T-helper 17 cell (primary cell): ENCODE measurements at regions not wholly inside any gene's neighbourhood (a gene's known extent, or its start where the extent isn't known, plus 50 kb on each side); places are given as distances from the start of the nearest gene placed in this dataset.
A peak's percentile ranks its signal among the peaks of the same experiment; 100 is the strongest.
"Not testable (repeated sequence)": the region's sequence is repeated elsewhere in the genome, so short reads cannot be mapped to it uniquely, and the experiment has no call there.

Experiments
- ATAC-seq: fragments of 150-1000 bp; cut with Tn5 transposase; 2 replicates; pipeline ENCODE4 v1.10.0; 2021; ENCODE audit warnings: mild to moderate bottlenecking, moderate library complexity
- DNase-seq, 3 donors: peaks; one replicate each; pipeline versions ENCODE4 v3.0.0 to v3.0.0-alpha.2; 2020 to 2021
- H3K9me3 ChIP-seq: one replicate; pipeline ENCODE4 v1.7.0; 2013; ENCODE audit warnings: low read length, mild to moderate bottlenecking; ENCODE audit not compliant: control insufficient read depth, poor library complexity, severe bottlenecking
- H3K27ac Mint-ChIP-seq: one replicate; pipeline ENCODE4 v1.8.0; 2022; ENCODE audit warnings: mild to moderate bottlenecking, moderate library complexity, mixed read lengths
- H3K27me3 Mint-ChIP-seq: one replicate; pipeline ENCODE4 v1.8.0; 2022; ENCODE audit warnings: mixed read lengths
- H3K36me3 Mint-ChIP-seq: one replicate; pipeline ENCODE4 v1.8.0; 2022; ENCODE audit warnings: low read depth, mixed read lengths
- H3K4me1 Mint-ChIP-seq: one replicate; pipeline ENCODE4 v1.8.0; 2022; ENCODE audit warnings: mild to moderate bottlenecking, mixed read lengths
- H3K4me3 Mint-ChIP-seq: one replicate; pipeline ENCODE4 v1.8.0; 2022; ENCODE audit warnings: mild to moderate bottlenecking, moderate library complexity, mixed read lengths

DNA sequence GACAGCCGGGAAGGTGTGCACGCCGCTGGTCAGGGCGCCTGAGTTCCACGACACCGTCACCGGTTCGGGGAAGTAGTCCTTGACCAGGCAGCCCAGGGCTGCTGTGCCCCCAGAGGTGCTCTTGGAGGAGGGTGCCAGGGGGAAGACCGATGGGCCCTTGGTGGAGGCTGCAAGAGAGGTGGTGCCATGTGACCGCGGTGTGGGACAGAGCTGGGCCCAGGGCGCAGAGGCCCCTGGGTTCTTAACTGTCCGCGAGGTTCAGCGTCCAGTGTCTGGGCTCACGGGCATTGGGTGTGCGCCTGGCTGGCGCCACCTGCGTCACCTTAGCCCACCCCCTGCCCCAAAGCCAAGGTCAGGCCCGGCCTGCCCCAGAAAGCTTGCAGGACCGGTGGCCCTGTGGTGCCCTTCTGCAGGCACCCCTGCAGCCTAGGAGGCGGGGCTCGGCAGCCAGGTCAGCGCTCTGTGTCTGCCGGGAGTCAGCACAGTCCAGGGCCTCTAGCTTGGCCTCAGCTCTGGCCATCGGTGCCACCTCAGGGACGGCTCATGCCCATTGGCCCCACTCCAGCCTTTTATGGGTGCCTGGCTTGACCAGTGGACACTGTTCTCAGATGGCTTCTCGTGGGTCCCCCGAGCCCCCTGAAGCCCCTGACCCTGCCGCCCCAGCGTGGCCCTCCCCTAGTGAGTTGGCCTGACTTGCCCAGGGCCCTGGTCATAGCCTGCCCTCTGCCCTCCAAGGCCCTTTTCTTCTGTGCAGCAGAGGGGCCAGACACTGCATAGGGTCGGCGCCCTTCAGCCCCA is 216.7 kb downstream of the TMEM121 start:
- H3K36me3 Mint-ChIP-seq, H3K9me3 ChIP-seq, H3K27me3 Mint-ChIP-seq, H3K4me3 Mint-ChIP-seq, H3K27ac Mint-ChIP-seq, ATAC-seq, DNase-seq, H3K4me1 Mint-ChIP-seq: not testable (repeated sequence)

DNA sequence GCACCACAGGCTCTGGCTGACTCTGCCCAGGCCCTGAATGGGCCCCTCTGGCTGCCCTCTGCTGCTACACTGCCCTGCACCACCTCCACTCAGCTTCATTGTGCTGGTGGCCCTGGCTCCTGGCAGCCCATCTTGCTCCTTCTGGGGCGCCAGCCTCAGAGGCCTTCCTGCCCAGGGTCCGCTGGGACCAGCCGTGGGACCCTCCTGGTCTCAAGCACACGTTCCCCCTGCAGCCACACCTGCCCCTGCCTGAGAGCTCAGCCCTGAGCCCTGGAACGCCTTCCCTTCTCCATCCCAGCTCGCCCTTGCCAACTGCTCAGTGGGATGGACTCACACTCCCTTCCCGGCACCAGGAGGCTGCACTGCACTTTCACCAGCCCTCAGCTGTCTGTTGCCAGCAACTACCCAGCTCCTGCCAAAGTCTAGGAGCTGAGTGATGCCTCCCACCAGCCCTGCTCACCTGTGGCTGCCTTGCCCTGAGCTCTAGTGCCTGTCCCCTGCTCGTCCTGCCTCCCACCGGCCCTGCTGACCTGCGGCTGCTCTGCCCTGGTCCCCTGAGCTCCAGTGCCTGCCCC is 217.9 kb downstream of the TMEM121 start:
- DNase-seq, H3K27ac Mint-ChIP-seq, ATAC-seq, H3K9me3 ChIP-seq, H3K4me3 Mint-ChIP-seq, H3K4me1 Mint-ChIP-seq, H3K36me3 Mint-ChIP-seq: not testable (repeated sequence)
- peaks cover 12% of the 10 kb centered on the region for H3K27me3 Mint-ChIP-seq

DNA sequence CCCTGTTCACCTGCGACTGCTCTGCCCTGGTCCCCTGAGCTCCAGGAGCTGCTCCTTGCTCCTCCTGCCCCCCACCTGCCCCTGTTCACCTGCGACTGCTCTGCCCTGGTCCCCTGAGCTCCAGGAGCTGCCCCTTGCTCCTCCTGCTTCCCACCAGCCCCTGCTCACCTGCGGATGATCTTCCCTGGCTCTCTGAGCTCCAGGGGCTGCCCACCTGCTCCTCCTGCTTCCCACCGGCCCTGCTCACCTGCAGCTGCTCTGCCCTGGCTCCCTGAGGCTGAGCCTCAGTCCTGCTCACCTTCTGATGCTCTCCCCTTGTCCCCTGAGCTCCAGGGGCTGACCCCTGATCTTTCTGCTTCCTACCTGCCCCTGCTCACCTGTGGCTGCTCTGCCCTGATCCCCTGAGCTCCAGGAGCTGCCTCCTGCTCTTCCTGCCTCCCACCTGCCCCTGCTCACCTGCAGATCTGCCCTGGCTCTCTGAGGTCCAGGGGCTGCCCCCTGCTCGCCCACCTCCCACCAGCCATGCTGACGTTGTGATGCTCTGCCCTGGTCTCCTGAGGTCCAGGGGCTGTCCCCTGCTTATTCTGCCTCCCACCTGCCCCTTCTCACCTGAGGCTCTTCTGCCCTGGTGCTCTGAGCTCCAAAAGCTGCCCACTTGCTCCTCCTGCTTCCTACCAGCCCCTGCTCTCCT is 219.2 kb downstream of the TMEM121 start:
- Mint-ChIP-seq H3K27me3 (peaks cover 12% of the 10 kb centered on the region), H3K27ac (no peak overlapping the region), H3K4me3 (peak overlapping the region; percentile 57), H3K4me1 (peaks cover 5% of the 10 kb centered on the region), H3K36me3 (no peaks in the 10 kb centered on the region)
- DNase-seq: no peak
- H3K9me3 ChIP-seq: no peaks in the 10 kb centered on the region
- ATAC-seq: no peak

DNA sequence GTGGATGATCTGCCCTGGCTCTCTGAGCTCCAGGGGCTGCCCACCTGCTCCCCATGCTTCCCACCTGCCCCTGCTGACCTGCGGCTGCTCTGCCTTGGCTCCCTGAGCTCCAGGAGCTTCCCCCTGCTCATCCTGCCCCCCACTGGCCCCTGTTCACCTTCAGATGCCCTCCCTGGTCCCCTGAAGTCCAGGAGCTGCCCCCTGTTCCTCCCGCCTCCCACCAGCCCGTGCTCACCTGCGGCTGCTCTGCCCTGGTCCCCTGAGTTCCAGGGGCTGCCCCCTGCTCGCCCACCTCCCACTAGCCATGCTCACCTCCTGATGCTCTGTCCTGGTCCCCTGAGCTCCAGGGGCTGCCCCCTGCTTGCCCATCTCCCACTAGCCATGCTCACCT is 219.7 kb downstream of the TMEM121 start:
- H3K27me3 Mint-ChIP-seq: peaks cover 12% of the 10 kb centered on the region
- H3K36me3 Mint-ChIP-seq: no peaks in the 10 kb centered on the region
- DNase-seq: no peak
- H3K27ac Mint-ChIP-seq: no peak overlapping the region
- ATAC-seq: no peak
- no peak overlapping the region for H3K4me3 Mint-ChIP-seq
- H3K9me3 ChIP-seq: no peaks in the 10 kb centered on the region
- H3K4me1 Mint-ChIP-seq: peaks cover 5% of the 10 kb centered on the region

DNA sequence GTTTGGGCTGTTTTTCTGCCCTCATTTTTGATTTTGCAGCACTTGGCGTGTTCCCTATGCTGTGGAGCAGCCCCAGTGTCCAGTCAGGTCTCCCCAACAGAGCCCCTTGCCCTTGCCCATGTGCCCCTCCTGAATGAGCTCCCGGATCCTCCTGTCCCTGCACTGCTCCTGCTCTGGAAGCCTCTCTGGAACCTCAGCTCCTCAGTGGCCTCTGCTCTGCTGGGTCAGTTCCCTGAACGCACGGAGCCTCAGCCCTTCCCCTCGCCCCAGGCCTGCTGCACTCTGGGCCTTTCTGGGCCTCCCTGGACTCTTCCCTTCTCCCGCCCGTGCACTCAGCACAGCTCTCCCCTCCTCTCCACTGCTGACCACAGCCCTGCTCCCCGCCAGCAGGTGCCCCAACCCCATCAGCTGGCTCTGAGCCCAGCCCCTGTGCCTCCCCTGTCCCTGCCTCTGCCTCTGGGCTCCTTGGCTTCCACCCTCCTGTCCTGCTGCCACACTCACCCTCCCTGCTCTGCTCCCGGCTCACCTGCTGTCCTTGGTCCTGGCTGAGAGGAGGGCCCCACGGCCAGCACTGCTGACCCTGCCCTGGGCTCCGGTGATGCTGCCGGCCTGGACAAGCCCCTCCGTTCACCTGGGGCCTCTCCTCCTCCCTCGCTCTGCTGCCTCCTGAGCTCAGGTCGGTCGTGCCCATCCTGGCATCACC is 220.6 kb downstream of the TMEM121 start:
- H3K4me1 Mint-ChIP-seq, H3K27ac Mint-ChIP-seq, H3K36me3 Mint-ChIP-seq, DNase-seq, H3K4me3 Mint-ChIP-seq, H3K9me3 ChIP-seq, ATAC-seq: not testable (repeated sequence)
- H3K27me3 Mint-ChIP-seq: peaks cover 12% of the 10 kb centered on the region

DNA sequence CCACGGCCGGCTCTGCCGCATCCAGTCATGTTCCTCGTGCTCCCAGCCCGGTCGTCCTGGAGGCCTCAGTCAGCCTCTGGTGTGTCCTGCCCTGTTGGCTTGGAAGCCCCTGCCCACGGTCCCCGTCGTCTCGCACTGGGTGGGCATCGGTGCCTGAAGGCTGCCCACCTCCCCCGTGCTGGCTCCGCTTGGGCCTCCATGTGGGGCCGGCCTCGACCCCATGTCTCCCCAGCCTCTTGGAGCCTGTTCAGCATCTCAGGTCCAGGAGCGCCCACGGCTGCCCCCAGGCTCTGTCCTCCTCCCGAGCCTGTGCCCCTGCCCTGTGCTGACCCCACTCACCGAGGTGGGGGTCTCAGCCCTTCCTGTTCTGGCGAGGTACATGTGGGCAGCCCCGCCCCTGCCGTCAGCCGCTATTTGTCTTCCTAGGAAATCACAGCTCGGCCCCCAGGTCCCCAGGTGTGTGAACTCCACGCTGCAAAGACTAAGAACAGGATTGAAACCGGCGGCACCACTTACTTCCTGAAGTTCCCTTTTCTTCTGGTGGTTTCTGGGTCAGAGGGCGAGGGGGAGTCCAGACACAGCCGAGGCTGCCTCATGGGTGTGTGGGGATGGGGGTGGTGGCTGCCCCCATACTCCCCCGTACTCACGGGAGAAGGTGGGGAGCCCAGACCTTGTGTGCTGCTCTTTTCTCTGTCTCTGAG is 221.3 kb downstream of the TMEM121 start:
- Mint-ChIP-seq H3K4me3 (peak overlapping the region; percentile 67), H3K27me3 (peaks cover 12% of the 10 kb centered on the region)
- not testable (repeated sequence) for ATAC-seq, H3K36me3 Mint-ChIP-seq, H3K4me1 Mint-ChIP-seq, H3K27ac Mint-ChIP-seq, DNase-seq, H3K9me3 ChIP-seq

DNA sequence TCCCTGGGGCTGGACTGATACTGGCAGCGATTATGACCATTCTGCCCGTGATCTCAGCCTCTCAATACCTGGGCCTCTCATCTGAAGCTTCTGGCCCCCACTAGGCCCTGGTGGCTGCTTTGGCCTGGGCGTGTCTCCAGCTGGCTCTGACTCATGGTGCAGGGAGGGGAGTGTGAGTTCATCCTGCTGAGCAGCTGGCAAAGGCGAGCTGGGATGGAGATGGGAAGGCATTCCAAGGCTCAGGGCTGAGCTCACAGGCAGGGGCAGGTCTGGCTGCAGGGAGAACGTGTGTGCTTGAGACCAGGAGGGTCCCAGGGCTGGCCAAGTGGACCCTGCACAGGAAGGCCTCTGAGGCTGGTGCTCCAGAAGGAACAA is 221.8 kb downstream of the TMEM121 start:
- Mint-ChIP-seq H3K36me3 (no peaks in the 10 kb centered on the region), H3K4me1 (peaks cover 5% of the 10 kb centered on the region), H3K4me3 (no peak overlapping the region), H3K27me3 (peaks cover 12% of the 10 kb centered on the region), H3K27ac (no peak overlapping the region)
- no peak for ATAC-seq
- H3K9me3 ChIP-seq: no peaks in the 10 kb centered on the region
- DNase-seq: no peak

DNA sequence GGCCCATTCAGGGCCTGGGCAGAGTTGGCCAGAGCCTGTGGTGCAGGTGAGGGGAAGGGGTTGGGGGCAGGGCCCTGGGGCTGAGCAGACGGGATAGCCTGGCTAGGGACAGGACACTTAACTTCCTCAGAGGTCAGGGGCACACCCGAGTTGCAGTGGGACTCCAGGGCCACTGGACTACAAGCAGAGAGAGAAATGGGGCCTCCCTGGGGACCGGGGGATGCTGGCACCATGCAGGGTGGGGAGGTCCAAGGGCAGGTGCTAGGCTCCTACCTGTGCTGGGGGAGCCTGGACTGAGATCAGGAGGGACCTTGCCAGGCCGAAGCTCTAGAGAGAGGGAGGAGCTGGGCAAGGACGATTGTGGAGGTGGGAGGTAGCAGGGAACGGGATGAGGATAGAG is 222.3 kb downstream of the TMEM121 start:
- H3K9me3 ChIP-seq, H3K4me3 Mint-ChIP-seq, H3K27ac Mint-ChIP-seq, DNase-seq, H3K36me3 Mint-ChIP-seq, ATAC-seq, H3K4me1 Mint-ChIP-seq: not testable (repeated sequence)
- peaks cover 12% of the 10 kb centered on the region for H3K27me3 Mint-ChIP-seq

DNA sequence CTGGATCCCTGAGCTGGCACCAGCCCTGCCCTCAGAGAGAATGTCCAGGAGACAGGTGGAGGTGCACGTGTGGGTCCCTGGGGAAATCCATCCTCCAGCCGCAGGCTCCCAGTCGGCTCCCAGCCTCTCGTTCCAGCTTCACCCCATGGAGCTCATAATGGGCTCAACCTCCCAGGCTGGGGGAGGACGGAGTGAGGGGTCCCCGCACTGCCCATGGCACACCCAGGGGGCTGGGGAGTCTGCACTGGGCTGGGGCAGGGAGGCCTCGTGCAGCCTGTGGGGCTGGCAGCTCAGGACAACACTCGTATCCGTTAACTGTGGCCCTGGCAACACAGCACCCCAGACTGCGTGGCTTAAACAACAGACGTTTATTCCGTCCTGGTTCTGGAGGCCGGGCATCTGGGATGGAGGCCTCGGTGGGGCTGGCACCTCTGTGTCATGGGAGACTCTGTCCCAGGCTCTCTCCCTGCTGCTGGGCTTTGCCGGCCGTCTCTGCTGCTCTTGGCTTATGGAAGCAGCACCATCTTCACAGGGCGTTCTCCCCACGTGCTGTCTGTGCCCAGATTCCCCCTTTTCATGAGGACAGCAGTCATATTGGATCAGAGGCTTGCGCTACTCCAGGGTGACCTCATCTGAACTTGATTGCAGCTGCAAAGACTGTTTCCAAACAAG is 223.6 kb downstream of the TMEM121 start:
- H3K36me3 Mint-ChIP-seq, H3K4me3 Mint-ChIP-seq, DNase-seq, H3K9me3 ChIP-seq, ATAC-seq, H3K4me1 Mint-ChIP-seq, H3K27ac Mint-ChIP-seq: not testable (repeated sequence)
- H3K27me3 Mint-ChIP-seq: peaks cover 12% of the 10 kb centered on the region

DNA sequence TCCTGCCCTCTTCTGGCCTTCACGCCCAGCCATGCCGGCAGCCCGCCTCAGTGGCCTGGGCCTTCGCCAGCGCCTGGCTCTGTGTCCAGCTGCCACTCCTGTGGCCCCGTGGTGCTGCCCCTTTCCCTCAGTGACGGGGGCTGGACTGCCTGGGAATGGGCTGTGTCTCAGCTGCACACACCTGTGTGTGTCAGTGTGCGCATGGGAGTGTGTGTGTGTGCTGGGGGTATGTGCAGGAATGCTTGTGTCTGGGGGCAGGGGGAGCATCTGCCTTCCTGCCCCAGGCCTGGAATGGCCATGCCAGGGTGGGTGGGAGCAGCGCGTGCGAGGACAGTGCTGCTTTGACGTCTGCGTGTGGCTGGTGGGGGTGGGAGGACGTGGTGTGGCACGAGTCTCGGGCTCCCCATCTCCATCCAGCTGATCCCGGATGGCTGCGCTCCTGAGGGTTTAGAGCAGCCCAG is 224.9 kb downstream of the TMEM121 start:
- not testable (repeated sequence) for H3K9me3 ChIP-seq, H3K27ac Mint-ChIP-seq, ATAC-seq, H3K4me1 Mint-ChIP-seq, H3K4me3 Mint-ChIP-seq, DNase-seq, H3K36me3 Mint-ChIP-seq
- peaks cover 12% of the 10 kb centered on the region for H3K27me3 Mint-ChIP-seq

DNA sequence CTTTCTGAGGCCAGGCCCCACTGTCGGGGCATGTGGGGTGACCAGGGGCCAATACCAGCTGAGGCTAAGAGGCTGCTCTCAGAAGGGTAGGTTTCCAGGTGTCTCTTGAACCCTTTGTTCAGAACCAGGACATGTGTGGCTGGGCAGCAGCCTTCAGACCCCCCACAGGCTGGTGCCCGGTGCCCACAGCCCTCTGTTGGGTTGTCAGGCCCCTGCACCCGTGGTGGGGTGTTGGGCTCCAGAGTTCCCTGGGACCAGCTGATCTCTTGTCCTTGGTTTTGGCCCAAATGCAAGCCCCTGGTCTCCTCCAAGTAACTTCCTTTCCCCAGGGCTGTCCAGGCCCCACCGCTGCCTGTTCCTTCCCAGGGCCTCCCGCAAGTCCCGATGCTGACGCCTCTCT is 226.0 kb downstream of the TMEM121 start:
- not testable (repeated sequence) for H3K27ac Mint-ChIP-seq, H3K9me3 ChIP-seq, DNase-seq, H3K4me3 Mint-ChIP-seq, H3K4me1 Mint-ChIP-seq, ATAC-seq, H3K36me3 Mint-ChIP-seq
- peaks cover 10% of the 10 kb centered on the region for H3K27me3 Mint-ChIP-seq

DNA sequence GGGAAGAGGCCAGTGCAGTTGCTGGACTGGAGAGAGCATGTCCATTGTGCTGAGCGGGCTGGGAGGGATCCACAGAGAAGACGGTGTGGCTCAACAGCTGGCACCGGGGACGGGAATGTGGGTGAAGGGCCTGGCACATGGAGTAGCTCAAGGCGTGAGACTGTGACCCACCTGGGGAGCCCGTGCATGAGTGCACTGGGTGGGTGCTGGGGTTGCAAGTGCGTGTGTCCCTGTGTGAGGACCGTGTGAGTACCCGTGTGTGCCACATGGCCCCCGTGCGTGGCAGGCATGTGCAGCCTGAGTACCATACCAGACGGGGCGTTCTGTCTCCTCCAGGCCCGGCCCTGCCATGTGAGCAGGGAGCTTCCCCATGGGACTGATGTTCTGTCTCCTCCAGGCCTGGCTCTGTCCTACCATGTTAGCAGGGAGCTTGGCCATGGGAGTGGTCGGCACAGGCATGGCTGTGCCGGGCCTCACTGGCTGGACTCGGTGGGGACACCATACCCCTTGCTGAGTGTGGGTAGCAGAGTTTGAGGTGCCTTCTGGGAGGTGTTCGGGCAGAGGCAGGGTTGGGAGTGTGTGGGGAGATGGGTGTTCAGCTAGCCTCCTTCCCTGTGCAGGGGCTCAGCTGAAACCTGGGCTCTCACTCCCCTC is 234.4 kb downstream of the TMEM121 start:
- Mint-ChIP-seq H3K27ac (no peak overlapping the region), H3K36me3 (peaks cover 4% of the 10 kb centered on the region), H3K4me1 (no peaks in the 10 kb centered on the region), H3K27me3 (no peaks in the 10 kb centered on the region), H3K4me3 (no peak overlapping the region)
- no peaks in the 10 kb centered on the region for H3K9me3 ChIP-seq
- no peak for DNase-seq
- ATAC-seq: no peak
